Lung (tissue), 11 donors: ENCODE measurements at regions not wholly inside any gene's neighbourhood (a gene's known extent, or its start where the extent isn't known, plus 50 kb on each side); places are given as distances from the start of the nearest gene placed in this dataset.
"Not testable (repeated sequence)": the region's sequence is repeated elsewhere in the genome, so short reads cannot be mapped to it uniquely, and the experiment has no call there.

Experiments used
- ATAC-seq: fragments of 200-7000 bp; cut with Tn5 transposase; one replicate; pipeline ENCODE4 v1.9.1; 2020; ENCODE audit warnings: moderate number of reproducible peaks; ENCODE audit not compliant: insufficient read depth, low FRiP score
- DNase-seq, 3 donors: peaks; one replicate each; pipeline ENCODE4 v3.0.0-alpha.2; 2013 to 2017
- H3K27ac ChIP-seq, 2 donors: one replicate each; pipeline ENCODE4 v1.5.1; 2013; ENCODE audit warnings: mild to moderate bottlenecking in 2 of 2, moderate library complexity in 2 of 2, control low read depth in 1 of 2, inconsistent platforms in 1 of 2, low read depth in 1 of 2, low read length in 1 of 2
- H3K27me3 ChIP-seq, 3 donors: one replicate each; pipeline ENCODE4 v1.5.1; 2013; ENCODE audit warnings: low read length in 2 of 3; ENCODE audit not compliant: control insufficient read depth in 3 of 3, insufficient read depth in 3 of 3
- H3K36me3 ChIP-seq, 4 donors: one replicate each; pipeline ENCODE4 v1.5.1; 2013; ENCODE audit warnings: low read length in 4 of 4, mild to moderate bottlenecking in 1 of 4, moderate library complexity in 1 of 4; ENCODE audit not compliant: control insufficient read depth in 4 of 4, insufficient read depth in 4 of 4
- H3K4me1 ChIP-seq, 5 donors: one replicate each; pipeline ENCODE4 v1.5.1; 2013; ENCODE audit warnings: low read length in 5 of 5, mild to moderate bottlenecking in 2 of 5, moderate library complexity in 1 of 5; ENCODE audit not compliant: control insufficient read depth in 5 of 5, insufficient read depth in 5 of 5
- H3K4me3 ChIP-seq: one replicate; pipeline ENCODE4 v1.5.1; 2013; ENCODE audit warnings: mild to moderate bottlenecking, control low read depth, moderate library complexity
- H3K9ac ChIP-seq, 2 donors: one replicate each; pipeline ENCODE4 v1.5.1; 2013; ENCODE audit warnings: low read length in 2 of 2, control low read depth in 1 of 2; ENCODE audit not compliant: insufficient read depth in 1 of 2
- H3K9me3 ChIP-seq, 4 donors: one replicate each; pipeline ENCODE4 v1.5.1; 2013; ENCODE audit warnings: low read length in 3 of 4, mild to moderate bottlenecking in 1 of 4, moderate library complexity in 1 of 4; ENCODE audit not compliant: control insufficient read depth in 4 of 4, insufficient read depth in 3 of 4
- WGBS, 2 donors: extraction: QIAGEN DNeasy Blood & Tissue Kit; methylation state at CpG; one replicate each; pipeline ENCODE4 v1.1.7; 2013; 5-methylcytosine and 5-hydroxymethylcytosine counted together
- TF ChIP-seq, protein P1 (sequence below): IDR thresholded peaks from 2 replicates; pipeline ENCODE4 v1.5.1; 2012; ENCODE audit warnings: mild to moderate bottlenecking; ENCODE audit errors: control extremely low read depth, extremely low read depth
- donor health status: control.
- donor health status: control.
- donor health status: Bipolar disorder and iron deficiency.
- donor health status: healthy.
- donor health status: DM: yes; HTN: yes; CAD: no.

DNA sequence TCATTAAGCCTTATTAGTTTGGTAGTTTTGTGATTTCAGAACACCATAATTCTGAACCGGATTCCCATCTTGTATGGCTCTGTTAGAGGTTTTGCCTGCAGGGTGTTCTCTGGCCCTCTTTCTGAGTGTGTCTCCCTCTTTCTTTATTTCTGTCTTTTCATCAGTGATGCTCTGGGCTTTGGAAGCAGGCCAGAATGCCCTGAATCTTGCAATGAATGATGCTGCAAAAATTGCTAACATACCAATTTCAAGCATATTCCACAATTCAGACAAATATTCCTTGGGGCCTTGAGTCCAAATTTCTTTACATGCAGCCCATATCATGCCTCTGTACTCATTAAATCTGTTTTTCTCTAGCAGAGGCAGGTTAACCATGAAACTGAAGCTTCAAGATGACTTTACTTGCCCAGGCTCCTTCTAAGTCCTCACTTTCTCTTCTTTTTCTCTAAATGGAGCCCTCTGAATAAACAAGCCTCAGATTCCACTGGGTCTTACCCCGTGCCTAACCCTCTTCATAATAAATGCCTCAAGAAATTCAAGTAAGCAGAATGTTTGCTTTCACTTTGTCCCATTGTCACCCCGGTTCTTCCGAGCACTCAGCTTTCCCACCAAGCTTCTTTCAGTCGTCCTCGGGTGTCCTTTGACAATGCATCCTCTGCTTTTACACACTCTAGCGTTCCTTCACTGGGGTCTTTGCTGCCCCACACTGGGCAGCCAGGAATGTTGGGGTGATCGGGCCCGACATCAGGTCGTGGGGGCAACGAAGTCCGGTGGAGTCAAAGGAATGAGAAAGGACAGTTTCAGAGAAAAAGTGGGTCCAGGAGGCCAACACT, 78.8 kb upstream of the SLC38A4 start:
- DNase-seq, result no peak
- TF ChIP-seq, protein P1, sequence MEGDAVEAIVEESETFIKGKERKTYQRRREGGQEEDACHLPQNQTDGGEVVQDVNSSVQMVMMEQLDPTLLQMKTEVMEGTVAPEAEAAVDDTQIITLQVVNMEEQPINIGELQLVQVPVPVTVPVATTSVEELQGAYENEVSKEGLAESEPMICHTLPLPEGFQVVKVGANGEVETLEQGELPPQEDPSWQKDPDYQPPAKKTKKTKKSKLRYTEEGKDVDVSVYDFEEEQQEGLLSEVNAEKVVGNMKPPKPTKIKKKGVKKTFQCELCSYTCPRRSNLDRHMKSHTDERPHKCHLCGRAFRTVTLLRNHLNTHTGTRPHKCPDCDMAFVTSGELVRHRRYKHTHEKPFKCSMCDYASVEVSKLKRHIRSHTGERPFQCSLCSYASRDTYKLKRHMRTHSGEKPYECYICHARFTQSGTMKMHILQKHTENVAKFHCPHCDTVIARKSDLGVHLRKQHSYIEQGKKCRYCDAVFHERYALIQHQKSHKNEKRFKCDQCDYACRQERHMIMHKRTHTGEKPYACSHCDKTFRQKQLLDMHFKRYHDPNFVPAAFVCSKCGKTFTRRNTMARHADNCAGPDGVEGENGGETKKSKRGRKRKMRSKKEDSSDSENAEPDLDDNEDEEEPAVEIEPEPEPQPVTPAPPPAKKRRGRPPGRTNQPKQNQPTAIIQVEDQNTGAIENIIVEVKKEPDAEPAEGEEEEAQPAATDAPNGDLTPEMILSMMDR, result no peak
- H3K4me3 ChIP-seq, result no peak overlapping the region
- no peak overlapping the region for H3K9ac ChIP-seq
- ATAC-seq, result no peak
- H3K4me1 ChIP-seq, result peaks cover 0 to 6% (median 0%) of the 10 kb centered on the region in 5 donors
- H3K27ac ChIP-seq, result no peak overlapping the region
- H3K36me3 ChIP-seq, result no peaks in the 10 kb centered on the region
- no peaks in the 10 kb centered on the region for H3K27me3 ChIP-seq
- H3K9me3 ChIP-seq, result no peaks in the 10 kb centered on the region
- 84 to 85% methylated on average over 12 of the region's 12 CpGs for WGBS, 2 donors

DNA sequence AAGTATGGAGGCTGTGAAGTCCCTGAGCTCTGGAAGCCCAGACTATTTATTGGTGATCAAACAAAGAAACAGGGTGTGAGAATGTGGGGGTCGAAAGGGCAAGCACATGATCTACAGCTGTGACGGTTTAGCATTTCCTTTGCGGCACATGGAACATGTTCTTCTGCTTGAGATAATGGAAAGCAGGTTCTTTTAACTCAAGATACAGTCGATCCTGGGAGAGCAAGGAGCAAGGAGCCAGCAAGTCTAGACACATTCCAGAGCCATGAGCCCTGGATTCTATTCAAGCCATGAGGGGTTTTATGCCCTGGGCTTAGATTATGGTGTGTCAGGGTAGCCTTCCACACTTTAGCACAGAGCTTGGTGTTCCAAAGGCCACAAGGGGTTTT, 79.4 kb upstream of the SLC38A4 start:
- not testable (repeated sequence) for DNase-seq, H3K9me3 ChIP-seq, H3K4me1 ChIP-seq, ATAC-seq, H3K4me3 ChIP-seq, H3K27ac ChIP-seq, H3K36me3 ChIP-seq, H3K27me3 ChIP-seq, H3K9ac ChIP-seq
- 61 to 73% methylated on average over 4 of the region's 4 CpGs for WGBS, 2 donors

DNA sequence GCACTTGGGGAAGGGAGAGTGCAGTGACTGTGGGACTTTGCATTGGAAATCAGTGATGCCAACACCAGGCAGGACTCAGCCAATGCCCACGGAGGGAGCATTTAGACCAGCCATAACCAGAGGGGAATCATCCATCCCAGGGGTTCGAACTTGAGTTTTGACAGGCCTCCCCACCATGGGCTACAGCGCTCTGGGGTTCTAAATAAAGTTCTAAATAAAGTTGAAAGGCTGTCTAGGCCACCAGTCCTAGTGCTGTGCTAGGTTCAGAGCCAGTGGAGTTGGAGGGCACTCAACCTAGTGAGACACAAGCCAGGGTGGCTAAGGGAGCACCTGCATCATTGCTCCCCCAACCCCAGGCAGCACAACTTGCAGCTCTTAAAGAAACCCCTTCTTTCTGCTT, 82.0 kb upstream of the SLC38A4 start:
- no peaks in the 10 kb centered on the region for H3K27me3 ChIP-seq
- no peak overlapping the region for H3K27ac ChIP-seq
- peaks cover 0 to 6% (median 0%) of the 10 kb centered on the region in 5 donors for H3K4me1 ChIP-seq
- H3K36me3 ChIP-seq, result no peaks in the 10 kb centered on the region
- ATAC-seq (no peak), DNase-seq (no peak)
- H3K9me3 ChIP-seq, result no peaks in the 10 kb centered on the region
- no peak overlapping the region for H3K9ac ChIP-seq
- WGBS, 2 donors, result 76 to 85% methylated on average over 3 of the region's 3 CpGs
- no peak overlapping the region for H3K4me3 ChIP-seq
- TF ChIP-seq, protein P1, result no peak

DNA sequence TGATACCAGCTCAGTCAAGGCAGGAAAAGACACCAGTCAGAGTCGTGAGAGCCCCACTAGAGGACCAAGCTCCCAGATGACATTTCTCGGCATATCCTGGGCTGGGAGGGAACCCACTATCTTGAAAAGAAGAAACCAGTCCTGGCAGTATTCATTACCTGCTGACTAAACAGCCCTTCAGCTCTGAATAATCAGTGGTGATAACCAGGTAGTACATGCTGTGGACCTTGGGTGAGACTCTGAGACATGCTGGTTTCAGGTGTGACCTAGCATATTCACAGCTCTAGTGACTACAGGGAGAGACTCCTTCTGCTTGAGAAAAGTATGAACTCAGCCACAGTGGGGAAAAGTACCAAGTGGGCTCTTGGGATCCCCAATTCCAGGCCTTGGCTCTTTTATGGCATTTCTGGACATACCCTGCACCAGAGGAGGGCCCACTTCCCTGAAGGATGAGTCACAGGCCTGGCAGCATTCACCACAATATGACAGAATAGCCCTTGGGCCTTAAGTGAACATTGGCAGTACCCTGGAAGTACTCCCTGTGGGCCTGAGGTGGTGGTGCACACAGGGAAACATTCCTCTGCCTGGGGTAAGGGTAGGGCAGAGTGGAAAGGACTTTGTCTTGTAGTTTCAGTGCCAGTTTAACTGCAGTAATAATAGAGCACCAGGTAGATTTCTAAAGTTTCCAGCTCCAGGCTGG, 82.6 kb upstream of the SLC38A4 start:
- peaks cover 0 to 6% (median 0%) of the 10 kb centered on the region in 5 donors for H3K4me1 ChIP-seq

More for the DNA sequence above, 82.6 kb upstream of the SLC38A4 start:
- Histone ChIP-seq H3K27me3 (no peaks in the 10 kb centered on the region), H3K36me3 (no peaks in the 10 kb centered on the region), H3K27ac (no peak overlapping the region), H3K9ac (no peak overlapping the region), H3K4me3 (no peak overlapping the region), H3K9me3 (no peaks in the 10 kb centered on the region)
- DNase-seq (no peak), ATAC-seq (no peak)
- TF ChIP-seq, protein P1, result no peak
- WGBS, 2 donors, result 88 to 92% methylated on average over 2 of the region's 2 CpGs
